ENCODE measurements at regions not wholly inside any gene's neighbourhood (a gene's known extent, or its start where the extent isn't known, plus 50 kb on each side); places are given as distances from the start of the nearest gene placed in this dataset.

DNA sequence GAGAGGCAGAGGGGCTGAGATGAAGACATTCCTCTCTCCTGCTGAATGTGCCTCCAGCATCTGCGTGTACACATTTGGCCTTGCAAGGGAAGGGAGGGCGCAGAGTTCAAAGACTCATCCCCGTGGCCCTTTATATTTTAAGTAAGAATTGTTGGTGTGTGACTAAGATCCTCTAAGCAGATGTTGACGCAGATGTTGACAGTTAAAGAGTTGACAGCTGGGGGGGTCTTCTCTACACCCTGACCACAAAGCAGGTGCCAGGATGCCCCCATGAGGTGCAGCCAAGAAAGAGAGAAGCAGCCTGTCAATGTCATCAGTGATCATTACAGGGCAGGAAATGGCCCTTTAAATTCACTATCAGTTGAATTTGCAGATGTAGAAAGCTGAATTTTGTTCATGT, 262.9 kb downstream of the IRX1 start:
- 50 to 55% methylated on average over 4 of the region's 4 CpGs for WGBS, 2 donors
- H3K36me3 ChIP-seq = no peaks in the 10 kb centered on the region
- DNase-seq = no peak

DNA sequence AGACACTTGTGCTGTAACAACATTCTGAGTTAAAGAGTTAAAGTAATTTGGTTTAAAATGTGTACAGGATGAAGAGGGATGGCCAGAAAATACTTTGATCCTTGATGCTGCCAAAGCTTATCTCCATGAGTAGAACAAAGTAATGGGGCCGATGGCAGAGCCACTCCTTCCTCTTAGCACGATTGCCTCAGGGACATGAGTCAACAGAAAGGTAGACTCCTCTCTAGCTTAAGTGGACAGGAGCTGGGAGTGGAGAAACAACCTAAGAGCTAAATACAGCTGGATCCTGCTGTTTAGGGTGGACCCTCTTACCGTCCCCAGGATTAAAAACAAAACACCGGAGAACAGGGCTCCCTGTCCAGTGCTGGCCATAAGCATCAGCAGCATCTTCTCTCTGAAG, 267.3 kb downstream of the IRX1 start:
- 35 to 55% methylated on average over 4 of the region's 4 CpGs for WGBS, 2 donors
- intact Hi-C loops (cut with DNase I) = no loop called here
- Histone ChIP-seq H3K27ac (no peak overlapping the region), H3K4me1 (no peaks in the 10 kb centered on the region), H3K27me3 (no peaks in the 10 kb centered on the region), H3K36me3 (no peaks in the 10 kb centered on the region), H3K9me3 (no peaks in the 10 kb centered on the region), H3K4me3 (no peak overlapping the region)
- TF ChIP-seq POLR2A (IDR thresholded peaks at IDR 0.05) = no peak
- TF ChIP-seq, protein P1, sequence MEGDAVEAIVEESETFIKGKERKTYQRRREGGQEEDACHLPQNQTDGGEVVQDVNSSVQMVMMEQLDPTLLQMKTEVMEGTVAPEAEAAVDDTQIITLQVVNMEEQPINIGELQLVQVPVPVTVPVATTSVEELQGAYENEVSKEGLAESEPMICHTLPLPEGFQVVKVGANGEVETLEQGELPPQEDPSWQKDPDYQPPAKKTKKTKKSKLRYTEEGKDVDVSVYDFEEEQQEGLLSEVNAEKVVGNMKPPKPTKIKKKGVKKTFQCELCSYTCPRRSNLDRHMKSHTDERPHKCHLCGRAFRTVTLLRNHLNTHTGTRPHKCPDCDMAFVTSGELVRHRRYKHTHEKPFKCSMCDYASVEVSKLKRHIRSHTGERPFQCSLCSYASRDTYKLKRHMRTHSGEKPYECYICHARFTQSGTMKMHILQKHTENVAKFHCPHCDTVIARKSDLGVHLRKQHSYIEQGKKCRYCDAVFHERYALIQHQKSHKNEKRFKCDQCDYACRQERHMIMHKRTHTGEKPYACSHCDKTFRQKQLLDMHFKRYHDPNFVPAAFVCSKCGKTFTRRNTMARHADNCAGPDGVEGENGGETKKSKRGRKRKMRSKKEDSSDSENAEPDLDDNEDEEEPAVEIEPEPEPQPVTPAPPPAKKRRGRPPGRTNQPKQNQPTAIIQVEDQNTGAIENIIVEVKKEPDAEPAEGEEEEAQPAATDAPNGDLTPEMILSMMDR (IDR thresholded peaks at IDR 0.05) = no peak
- no peak for DNase-seq

More for the DNA sequence above, 262.9 kb downstream of the IRX1 start:
- no peak overlapping the region for H3K4me3 ChIP-seq
- no peaks in the 10 kb centered on the region for H3K9me3 ChIP-seq
- no peaks in the 10 kb centered on the region for H3K4me1 ChIP-seq
- TF ChIP-seq POLR2A (IDR thresholded peaks at IDR 0.05) = no peak
- TF ChIP-seq, protein P1 (IDR thresholded peaks at IDR 0.05) = no peak
- no peaks in the 10 kb centered on the region for H3K27me3 ChIP-seq
- no peak overlapping the region for H3K27ac ChIP-seq
- intact Hi-C loops (cut with DNase I) = no loop called here

DNA sequence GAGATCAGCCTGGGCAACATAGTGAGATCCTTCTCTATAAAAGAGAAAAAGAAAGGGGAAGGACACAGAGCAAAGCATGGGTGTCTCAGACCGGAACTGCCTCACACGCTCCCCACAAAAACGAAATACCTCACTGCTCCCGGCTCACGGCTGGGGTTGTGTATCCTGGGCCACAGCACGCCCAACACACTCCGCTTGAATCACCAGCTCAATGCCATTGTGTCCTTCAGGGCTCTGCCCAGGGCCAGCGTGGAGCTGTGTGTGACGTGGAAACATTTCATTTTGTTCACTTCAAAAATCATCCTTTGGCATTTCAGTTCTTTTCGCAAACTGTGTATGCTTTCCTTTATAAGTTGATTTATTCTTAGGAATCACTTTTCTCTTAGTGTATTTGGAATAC, 279.5 kb downstream of the IRX1 start:
- Histone ChIP-seq H3K27ac (no peak overlapping the region), H3K9me3 (peaks cover 0 to 9% (median 0%) of the 10 kb centered on the region in 3 donors), H3K36me3 (no peaks in the 10 kb centered on the region), H3K27me3 (no peaks in the 10 kb centered on the region), H3K4me3 (no peak overlapping the region), H3K4me1 (no peaks in the 10 kb centered on the region)
- WGBS, 2 donors = 81 to 85% methylated on average over 10 of the region's 10 CpGs
- no peak for DNase-seq
- TF ChIP-seq POLR2A (IDR thresholded peaks at IDR 0.05) = no peak
- TF ChIP-seq, protein P1 (IDR thresholded peaks at IDR 0.05) = no peak
- intact Hi-C loops (cut with DNase I) = no loop called here

DNA sequence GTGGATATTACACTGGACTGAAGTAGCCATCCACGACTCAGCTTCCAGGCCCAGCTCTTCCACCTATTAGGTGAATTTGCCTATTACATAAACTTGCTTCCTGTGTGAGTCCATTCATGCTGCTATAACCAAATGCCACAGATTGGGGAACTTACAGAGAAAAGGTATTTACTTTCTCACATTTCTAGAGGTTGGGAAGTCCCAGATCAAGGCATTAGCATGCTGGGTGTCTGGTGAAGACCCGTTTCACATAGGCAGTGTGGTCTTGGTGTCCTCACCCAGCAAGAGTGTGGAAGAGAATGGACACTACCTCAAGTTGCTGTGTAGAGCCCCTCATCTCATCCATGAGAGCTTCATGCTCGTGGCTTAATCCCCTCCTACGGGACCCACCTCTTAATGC, 282.6 kb downstream of the IRX1 start:
- H3K36me3 ChIP-seq = no peaks in the 10 kb centered on the region
- no peaks in the 10 kb centered on the region for H3K27me3 ChIP-seq
- no peak overlapping the region for H3K27ac ChIP-seq
- no peaks in the 10 kb centered on the region for H3K4me1 ChIP-seq
- 60 to 64% methylated on average over 4 of the region's 4 CpGs for WGBS, 2 donors
- intact Hi-C loops (cut with DNase I) = no loop called here
- no peak for TF ChIP-seq POLR2A (IDR thresholded peaks at IDR 0.05)
- TF ChIP-seq, protein P1 (IDR thresholded peaks at IDR 0.05) = no peak
- DNase-seq = no peak
- no peak overlapping the region for H3K4me3 ChIP-seq
- peaks cover 0 to 5% (median 0%) of the 10 kb centered on the region in 3 donors for H3K9me3 ChIP-seq

DNA sequence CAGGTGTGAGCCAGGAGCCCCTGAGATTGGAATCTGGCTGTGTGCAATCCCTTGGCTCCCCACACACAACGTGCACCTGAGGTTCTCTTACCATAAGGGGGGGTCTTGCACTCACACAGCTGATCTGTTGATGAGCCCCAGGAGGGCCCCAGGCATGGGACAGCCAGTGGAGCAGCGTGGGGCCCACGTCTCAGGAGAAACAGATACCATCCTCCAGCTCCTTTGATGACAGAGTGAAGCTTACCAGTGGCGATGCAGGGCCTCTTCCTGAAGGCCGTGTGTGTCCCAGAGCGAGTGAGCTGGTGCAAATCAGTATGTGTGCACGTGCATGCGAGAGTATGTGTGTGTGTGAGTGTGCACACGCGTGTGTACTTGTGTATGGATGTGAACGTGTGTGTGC, 287.4 kb downstream of the IRX1 start:
- Histone ChIP-seq H3K4me3 (no peak overlapping the region), H3K27ac (no peak overlapping the region), H3K9me3 (no peaks in the 10 kb centered on the region), H3K4me1 (no peaks in the 10 kb centered on the region), H3K36me3 (no peaks in the 10 kb centered on the region), H3K27me3 (no peaks in the 10 kb centered on the region)
- TF ChIP-seq POLR2A (IDR thresholded peaks at IDR 0.05) = no peak
- TF ChIP-seq, protein P1 (IDR thresholded peaks at IDR 0.05) = no peak
- intact Hi-C loops (cut with DNase I) = no loop called here
- no peak for DNase-seq
- 82 to 89% methylated on average over 9 to 11 of the region's 11 CpGs for WGBS, 2 donors

Data from esophagus squamous epithelium (tissue), 5 donors.